ENCODE measurements at regions not wholly inside any gene's neighbourhood (a gene's known extent, or its start where the extent isn't known, plus 50 kb on each side); places are given as distances from the start of the nearest gene placed in this dataset.

DNA sequence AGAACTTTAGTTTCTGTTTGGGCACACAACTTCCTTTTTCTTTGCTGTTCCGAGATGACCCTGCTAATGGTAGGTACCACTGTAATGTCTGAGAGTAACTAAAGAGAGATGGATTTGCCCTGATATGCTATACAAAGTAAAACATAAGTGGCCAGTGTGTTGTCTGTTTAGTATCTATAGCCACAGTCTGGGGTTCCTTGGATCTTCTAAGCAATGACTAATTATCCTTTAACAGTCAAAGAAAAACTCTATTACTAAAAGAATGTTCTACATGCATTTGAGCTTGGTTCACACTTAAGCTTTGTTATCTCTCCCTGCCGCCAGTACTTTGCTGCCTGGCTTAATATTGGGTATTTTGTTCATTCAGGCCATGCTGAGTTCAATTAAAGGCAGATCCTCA lies 1051.9 kb upstream of the FLRT2 start:
- TF ChIP-seq, protein P1, sequence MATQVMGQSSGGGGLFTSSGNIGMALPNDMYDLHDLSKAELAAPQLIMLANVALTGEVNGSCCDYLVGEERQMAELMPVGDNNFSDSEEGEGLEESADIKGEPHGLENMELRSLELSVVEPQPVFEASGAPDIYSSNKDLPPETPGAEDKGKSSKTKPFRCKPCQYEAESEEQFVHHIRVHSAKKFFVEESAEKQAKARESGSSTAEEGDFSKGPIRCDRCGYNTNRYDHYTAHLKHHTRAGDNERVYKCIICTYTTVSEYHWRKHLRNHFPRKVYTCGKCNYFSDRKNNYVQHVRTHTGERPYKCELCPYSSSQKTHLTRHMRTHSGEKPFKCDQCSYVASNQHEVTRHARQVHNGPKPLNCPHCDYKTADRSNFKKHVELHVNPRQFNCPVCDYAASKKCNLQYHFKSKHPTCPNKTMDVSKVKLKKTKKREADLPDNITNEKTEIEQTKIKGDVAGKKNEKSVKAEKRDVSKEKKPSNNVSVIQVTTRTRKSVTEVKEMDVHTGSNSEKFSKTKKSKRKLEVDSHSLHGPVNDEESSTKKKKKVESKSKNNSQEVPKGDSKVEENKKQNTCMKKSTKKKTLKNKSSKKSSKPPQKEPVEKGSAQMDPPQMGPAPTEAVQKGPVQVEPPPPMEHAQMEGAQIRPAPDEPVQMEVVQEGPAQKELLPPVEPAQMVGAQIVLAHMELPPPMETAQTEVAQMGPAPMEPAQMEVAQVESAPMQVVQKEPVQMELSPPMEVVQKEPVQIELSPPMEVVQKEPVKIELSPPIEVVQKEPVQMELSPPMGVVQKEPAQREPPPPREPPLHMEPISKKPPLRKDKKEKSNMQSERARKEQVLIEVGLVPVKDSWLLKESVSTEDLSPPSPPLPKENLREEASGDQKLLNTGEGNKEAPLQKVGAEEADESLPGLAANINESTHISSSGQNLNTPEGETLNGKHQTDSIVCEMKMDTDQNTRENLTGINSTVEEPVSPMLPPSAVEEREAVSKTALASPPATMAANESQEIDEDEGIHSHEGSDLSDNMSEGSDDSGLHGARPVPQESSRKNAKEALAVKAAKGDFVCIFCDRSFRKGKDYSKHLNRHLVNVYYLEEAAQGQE (IDR thresholded peaks at IDR 0.05; ENCODE audit: insufficient read depth in 1 of 2, low read depth in 2 of 2, low read length in 1 of 2) = no peak
- TF ChIP-seq, protein P2, sequence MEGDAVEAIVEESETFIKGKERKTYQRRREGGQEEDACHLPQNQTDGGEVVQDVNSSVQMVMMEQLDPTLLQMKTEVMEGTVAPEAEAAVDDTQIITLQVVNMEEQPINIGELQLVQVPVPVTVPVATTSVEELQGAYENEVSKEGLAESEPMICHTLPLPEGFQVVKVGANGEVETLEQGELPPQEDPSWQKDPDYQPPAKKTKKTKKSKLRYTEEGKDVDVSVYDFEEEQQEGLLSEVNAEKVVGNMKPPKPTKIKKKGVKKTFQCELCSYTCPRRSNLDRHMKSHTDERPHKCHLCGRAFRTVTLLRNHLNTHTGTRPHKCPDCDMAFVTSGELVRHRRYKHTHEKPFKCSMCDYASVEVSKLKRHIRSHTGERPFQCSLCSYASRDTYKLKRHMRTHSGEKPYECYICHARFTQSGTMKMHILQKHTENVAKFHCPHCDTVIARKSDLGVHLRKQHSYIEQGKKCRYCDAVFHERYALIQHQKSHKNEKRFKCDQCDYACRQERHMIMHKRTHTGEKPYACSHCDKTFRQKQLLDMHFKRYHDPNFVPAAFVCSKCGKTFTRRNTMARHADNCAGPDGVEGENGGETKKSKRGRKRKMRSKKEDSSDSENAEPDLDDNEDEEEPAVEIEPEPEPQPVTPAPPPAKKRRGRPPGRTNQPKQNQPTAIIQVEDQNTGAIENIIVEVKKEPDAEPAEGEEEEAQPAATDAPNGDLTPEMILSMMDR (IDR thresholded peaks at IDR 0.05) = no peak
- TF ChIP-seq SIN3A (IDR thresholded peaks at IDR 0.05; ENCODE audit: borderline replicate concordance, insufficient read depth, low read depth, low read length) (no peak), POLR2AphosphoS5 (IDR thresholded peaks at IDR 0.05; ENCODE audit: low read depth, low read length) (no peak)
